ENCODE measurements at regions not wholly inside any gene's neighbourhood (a gene's known extent, or its start where the extent isn't known, plus 50 kb on each side); places are given as distances from the start of the nearest gene placed in this dataset.

DNA sequence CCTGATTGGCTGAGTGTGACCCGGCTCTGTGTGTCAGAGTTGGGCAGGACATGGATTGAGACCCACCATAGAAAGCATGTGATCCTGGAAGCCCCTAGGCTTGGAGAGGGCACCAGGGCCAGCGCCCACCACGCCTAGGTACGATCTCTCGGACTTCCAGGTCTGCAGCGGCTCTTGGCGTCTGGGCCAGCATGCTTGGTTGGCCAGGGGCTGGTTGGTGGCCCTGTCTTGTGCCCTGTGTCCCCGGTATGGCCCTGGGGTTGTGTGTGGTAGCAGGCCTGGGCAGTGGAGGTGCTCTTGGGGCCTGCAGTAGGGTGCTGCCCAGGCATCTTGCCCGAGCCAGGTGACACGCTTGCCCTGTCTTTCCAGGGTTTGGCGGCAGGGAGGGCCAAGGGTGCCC, 210.6 kb downstream of the UBE3A start:
- TF ChIP-seq PPARA (CRISPR knock-in tag; IDR thresholded peaks at IDR 0.05; ENCODE audit: borderline replicate concordance), result no peak
- no peak for TF ChIP-seq ZFP3 (CRISPR knock-in tag; IDR thresholded peaks at IDR 0.05)
- TF ChIP-seq CSDC2 (CRISPR knock-in tag; IDR thresholded peaks at IDR 0.05), result no peak
- TF ChIP-seq ZNF70 (CRISPR knock-in tag; IDR thresholded peaks at IDR 0.05), result no peak
- no peak for TF ChIP-seq POU6F1 (CRISPR knock-in tag; IDR thresholded peaks at IDR 0.05; ENCODE audit: borderline replicate concordance, low read depth)
- TF ChIP-seq, protein P1, sequence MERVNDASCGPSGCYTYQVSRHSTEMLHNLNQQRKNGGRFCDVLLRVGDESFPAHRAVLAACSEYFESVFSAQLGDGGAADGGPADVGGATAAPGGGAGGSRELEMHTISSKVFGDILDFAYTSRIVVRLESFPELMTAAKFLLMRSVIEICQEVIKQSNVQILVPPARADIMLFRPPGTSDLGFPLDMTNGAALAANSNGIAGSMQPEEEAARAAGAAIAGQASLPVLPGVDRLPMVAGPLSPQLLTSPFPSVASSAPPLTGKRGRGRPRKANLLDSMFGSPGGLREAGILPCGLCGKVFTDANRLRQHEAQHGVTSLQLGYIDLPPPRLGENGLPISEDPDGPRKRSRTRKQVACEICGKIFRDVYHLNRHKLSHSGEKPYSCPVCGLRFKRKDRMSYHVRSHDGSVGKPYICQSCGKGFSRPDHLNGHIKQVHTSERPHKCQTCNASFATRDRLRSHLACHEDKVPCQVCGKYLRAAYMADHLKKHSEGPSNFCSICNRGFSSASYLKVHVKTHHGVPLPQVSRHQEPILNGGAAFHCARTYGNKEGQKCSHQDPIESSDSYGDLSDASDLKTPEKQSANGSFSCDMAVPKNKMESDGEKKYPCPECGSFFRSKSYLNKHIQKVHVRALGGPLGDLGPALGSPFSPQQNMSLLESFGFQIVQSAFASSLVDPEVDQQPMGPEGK (CRISPR knock-in tag; IDR thresholded peaks at IDR 0.05; ENCODE audit: borderline replicate concordance), result no peak
- no peak for TF ChIP-seq ZFP30 (CRISPR knock-in tag; IDR thresholded peaks at IDR 0.05)
- no peak for TF ChIP-seq ARNTL (CRISPR knock-in tag; IDR thresholded peaks at IDR 0.05; ENCODE audit: borderline replicate concordance, low read depth)
- no peak for TF ChIP-seq ZNF565 (CRISPR knock-in tag; conservative IDR thresholded peaks at IDR 0.05; ENCODE audit: low read depth)
- TF ChIP-seq TCF4 (CRISPR knock-in tag; IDR thresholded peaks at IDR 0.05; ENCODE audit: borderline replicate concordance), result no peak
- TF ChIP-seq GLIS3 (CRISPR knock-in tag; IDR thresholded peaks at IDR 0.05), result no peak
- TF ChIP-seq RARB (CRISPR knock-in tag; IDR thresholded peaks at IDR 0.05), result no peak
- no peak for TF ChIP-seq ESRRG (CRISPR knock-in tag; IDR thresholded peaks at IDR 0.05)
- TF ChIP-seq CSRNP3 (CRISPR knock-in tag; IDR thresholded peaks at IDR 0.05), result no peak
